ENCODE measurements at regions not wholly inside any gene's neighbourhood (a gene's known extent, or its start where the extent isn't known, plus 50 kb on each side); places are given as distances from the start of the nearest gene placed in this dataset.

DNA sequence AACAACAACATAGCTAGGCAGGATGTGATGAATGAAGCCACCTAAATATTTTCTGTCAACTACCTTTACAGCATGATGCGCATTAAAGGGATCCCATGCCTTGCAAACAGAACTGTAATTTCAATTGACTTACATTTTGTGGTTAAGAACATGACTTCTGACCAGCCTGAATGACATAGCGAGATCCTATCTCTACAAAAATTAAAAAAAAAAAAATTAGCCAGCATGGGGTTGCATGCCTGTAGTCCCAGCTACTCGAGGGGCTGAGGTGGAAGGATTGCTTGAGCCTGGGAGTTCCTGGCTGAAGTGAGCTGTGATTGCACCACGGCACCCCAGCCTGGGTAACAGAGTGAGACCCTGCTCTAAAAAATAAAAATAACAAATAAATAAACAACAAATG is 680.6 kb downstream of the IQCM start:
- TF ChIP-seq, protein P1, sequence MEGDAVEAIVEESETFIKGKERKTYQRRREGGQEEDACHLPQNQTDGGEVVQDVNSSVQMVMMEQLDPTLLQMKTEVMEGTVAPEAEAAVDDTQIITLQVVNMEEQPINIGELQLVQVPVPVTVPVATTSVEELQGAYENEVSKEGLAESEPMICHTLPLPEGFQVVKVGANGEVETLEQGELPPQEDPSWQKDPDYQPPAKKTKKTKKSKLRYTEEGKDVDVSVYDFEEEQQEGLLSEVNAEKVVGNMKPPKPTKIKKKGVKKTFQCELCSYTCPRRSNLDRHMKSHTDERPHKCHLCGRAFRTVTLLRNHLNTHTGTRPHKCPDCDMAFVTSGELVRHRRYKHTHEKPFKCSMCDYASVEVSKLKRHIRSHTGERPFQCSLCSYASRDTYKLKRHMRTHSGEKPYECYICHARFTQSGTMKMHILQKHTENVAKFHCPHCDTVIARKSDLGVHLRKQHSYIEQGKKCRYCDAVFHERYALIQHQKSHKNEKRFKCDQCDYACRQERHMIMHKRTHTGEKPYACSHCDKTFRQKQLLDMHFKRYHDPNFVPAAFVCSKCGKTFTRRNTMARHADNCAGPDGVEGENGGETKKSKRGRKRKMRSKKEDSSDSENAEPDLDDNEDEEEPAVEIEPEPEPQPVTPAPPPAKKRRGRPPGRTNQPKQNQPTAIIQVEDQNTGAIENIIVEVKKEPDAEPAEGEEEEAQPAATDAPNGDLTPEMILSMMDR (IDR thresholded peaks at IDR 0.05): no peak
- no peak for TF ChIP-seq POLR2A (IDR thresholded peaks at IDR 0.05)

Measured in esophagus squamous epithelium (tissue), 4 donors.